GM20000 (cell line): ENCODE measurements at regions not wholly inside any gene's neighbourhood (a gene's known extent, or its start where the extent isn't known, plus 50 kb on each side); places are given as distances from the start of the nearest gene placed in this dataset.

Experiments used
- DNase-seq: peaks from one replicate; pipeline ENCODE4 v3.0.0; 2012; ENCODE audit warnings: low spot score
- TF ChIP-seq, protein P1 (sequence below): IDR thresholded peaks from 2 replicates; pipeline ENCODE4 v1.5.1; 2012; ENCODE audit warnings: mild to moderate bottlenecking, control low read depth; ENCODE audit errors: extremely low read depth, missing control alignments

DNA sequence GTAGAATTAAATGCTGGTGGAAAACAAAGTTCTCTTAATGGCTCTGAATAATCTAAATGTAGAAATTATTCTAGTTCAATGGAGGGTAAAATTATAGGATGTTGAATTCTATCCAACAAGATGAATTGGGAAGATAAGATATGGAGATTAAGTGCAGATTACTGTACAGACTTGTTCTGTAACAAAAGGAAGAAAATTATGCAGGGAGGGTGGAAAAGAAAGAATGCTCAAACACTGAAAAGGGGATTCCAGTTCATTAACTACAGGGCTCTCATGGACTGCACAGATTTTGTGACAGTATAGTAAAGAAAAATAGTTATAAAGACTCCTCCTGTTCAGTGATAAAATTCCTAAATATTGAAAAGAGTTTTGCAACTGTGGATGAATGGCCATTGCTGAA lies 1794.0 kb upstream of the PCDH7 start:
- no peak for DNase-seq
- TF ChIP-seq, protein P1, sequence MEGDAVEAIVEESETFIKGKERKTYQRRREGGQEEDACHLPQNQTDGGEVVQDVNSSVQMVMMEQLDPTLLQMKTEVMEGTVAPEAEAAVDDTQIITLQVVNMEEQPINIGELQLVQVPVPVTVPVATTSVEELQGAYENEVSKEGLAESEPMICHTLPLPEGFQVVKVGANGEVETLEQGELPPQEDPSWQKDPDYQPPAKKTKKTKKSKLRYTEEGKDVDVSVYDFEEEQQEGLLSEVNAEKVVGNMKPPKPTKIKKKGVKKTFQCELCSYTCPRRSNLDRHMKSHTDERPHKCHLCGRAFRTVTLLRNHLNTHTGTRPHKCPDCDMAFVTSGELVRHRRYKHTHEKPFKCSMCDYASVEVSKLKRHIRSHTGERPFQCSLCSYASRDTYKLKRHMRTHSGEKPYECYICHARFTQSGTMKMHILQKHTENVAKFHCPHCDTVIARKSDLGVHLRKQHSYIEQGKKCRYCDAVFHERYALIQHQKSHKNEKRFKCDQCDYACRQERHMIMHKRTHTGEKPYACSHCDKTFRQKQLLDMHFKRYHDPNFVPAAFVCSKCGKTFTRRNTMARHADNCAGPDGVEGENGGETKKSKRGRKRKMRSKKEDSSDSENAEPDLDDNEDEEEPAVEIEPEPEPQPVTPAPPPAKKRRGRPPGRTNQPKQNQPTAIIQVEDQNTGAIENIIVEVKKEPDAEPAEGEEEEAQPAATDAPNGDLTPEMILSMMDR, result no peak

DNA sequence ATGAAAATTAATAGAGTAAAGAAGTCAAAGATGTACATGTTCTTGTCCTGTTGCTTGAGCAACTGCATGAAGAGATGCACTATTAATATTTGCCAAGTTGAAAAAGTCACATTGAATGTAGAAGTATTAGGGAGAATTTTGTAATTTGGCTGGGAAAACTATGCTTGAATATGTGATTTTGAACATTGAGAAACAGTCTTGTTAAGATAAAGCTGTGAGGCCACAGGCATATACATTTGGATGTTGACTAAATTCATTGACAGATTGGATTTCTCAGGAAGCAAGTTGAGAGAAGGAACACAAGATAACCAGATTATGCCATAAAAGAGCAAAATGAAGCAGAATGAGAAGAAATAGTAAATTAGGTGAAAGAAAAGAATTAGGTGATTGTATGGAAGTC lies 1777.5 kb upstream of the PCDH7 start:
- DNase-seq, result no peak
- TF ChIP-seq, protein P1, result no peak

DNA sequence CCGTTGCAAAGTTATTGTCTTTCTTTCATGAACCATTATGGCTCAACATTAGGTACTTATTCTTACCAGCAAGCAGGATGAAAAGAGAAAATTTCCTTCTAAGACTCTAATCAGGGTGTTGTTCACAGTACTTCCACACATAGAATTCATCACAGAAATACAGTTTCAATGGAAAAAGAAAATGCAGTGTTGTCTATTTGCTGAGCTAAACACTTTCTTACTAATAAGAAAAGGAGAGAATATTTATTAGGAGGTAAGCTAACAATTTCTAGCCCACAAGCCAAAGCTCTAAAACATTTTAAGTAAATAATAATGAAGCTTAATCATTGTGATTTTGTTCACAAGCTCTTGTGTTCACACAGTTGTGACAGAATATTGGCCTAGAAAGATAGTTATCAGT lies 1772.8 kb upstream of the PCDH7 start:
- TF ChIP-seq, protein P1, result no peak
- DNase-seq, result no peak

DNA sequence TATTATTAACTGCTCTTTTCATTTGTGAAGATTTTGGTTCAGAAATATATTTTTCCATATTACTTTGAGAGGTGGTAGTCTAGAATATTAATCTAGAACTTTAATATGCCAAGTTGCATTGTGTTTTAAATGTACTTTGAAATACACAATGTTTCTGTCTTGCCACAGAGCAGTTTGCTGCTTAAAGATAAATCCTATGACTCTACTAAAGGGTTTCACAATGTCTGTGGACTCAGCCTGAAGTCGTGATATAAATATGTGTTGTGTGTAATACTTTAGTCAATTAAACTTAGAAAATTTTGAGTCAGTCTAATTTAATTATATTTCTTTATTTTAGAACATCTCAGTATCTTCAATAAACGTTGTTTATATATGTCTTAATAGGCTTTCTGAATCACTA lies 1771.7 kb upstream of the PCDH7 start:
- TF ChIP-seq, protein P1, result no peak
- DNase-seq, result no peak

DNA sequence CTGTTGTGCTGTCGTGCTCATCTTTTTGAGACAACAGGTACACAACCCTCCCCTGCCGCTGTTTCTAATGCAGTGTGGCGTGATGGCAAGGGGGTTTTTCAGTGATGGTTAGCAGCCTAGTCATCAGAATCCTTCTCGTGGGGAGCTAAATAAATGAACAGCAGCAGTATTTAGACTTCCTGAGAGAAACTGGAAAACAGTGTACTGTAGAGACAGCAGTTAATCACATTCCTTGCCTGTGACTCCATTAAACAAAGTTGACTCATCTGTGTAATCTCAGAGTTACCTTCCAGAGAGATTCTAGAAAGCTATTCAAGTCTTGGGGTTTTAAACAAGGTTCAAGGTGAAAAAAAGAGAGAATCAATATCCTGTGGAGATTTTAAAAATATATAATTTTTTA lies 1753.2 kb upstream of the PCDH7 start:
- TF ChIP-seq, protein P1, result no peak
- no peak for DNase-seq

DNA sequence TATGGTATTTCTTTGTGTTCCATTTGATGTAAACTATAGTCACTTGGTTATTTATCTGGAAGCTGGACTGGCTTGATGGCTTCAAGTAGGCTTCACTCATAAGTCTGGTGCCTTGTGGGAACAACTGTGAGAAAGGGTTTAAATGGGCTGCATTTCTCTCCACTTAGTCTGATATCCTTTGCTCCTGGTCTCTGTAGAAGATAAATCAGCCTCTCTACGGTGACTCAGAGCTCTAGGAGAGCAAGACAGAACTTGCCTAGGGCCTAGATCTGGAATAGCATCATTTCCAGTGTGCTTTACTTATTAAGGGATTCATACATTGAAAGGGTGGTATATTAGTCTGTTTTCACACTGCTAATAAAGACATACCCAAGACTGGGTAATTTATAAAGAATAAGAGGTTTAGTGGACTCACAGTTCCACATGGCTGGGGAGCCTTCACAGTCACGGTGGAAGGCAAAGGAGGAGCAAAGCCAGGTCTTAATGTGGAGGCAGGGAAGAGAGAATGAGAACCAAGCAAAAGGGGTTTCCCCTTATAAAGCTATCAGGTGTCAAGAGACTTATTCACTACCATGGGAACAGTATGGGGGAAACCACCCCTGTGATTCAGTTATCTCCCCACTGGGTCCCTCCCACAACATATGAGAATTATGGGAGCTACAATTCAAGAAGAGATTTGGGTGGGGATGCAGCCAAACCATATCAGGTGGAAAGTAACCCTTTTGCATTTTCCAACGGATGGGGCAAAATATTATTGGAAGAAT lies 1746.4 kb upstream of the PCDH7 start:
- no peak for DNase-seq
- TF ChIP-seq, protein P1, result no peak

DNA sequence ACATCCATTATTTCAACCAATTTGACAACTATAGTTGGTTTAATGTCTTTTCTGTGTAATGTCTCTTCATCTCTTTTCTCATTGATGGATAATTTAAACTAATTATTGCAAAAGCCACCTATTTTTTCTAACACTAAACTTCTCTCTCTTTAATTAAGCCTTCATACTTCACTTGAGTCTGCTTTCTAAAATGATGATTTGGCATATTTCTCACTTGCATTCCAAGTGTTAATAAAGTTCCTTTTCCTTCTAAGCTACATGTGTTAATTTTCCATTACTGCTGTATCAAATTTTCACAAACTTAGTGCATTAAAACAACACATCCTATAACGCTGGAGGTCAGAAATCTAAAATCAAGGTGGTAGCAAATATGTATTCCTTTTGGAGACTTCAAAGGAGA lies 1743.8 kb upstream of the PCDH7 start:
- TF ChIP-seq, protein P1, result no peak
- DNase-seq, result no peak
